NCI-H460 (cell line): ENCODE measurements at regions not wholly inside any gene's neighbourhood (a gene's known extent, or its start where the extent isn't known, plus 50 kb on each side); places are given as distances from the start of the nearest gene placed in this dataset.
"Not testable (repeated sequence)": the region's sequence is repeated elsewhere in the genome, so short reads cannot be mapped to it uniquely, and the experiment has no call there.

ENCODE experiments used
- DNase-seq: peaks from one replicate; pipeline ENCODE4 v3.0.0-alpha.2; 2016; ENCODE audit warnings: low read depth; ENCODE audit errors: extremely low read depth

DNA sequence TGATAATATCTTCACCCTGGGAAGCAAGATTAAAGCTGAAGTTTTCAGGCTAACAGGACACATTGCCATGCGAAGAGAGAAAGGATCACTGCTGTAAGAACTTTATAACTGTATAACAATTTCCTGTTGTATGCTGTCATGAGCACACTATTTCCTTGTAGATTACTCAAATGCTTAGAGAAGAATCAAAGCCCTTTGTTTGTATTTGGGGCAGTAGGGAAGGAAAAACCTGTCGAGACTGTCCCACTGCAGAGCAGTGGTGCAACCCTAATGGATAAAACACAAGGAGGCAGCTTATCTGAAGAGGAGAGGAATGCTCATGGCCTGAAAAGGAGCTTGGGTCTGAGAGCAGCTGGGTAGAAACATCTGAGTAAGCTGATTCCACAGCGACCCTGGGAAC lies 327.7 kb upstream of the NPSR1 start:
- DNase-seq = no peak

DNA sequence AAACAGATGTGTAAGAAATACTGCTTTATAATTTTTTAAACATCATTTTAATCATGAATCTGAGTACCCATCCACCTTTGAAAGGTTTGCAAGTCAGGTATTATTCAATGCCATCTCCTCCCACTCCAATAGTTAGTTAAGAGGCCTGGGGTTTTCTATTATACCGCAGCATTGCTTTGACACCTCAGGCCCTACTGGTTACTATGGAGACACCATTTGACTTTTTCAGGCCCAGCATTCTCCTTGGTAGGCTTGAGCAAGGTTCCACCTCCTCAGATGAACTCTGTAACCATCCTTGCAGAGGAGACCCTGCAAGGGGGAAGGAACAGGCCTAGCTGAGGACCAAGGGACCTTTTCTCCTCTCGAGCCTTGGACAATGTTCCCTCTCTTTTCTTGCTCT lies 326.9 kb upstream of the NPSR1 start:
- DNase-seq = no peak

GRCh38 chr7:34332006-34332405 lies 326.0 kb upstream of the NPSR1 start:
- DNase-seq = no peak

- no peak for DNase-seq
Measured at GRCh38 chr7:34333184-34333583, 324.8 kb upstream of the NPSR1 start.

- no peak for DNase-seq
Measured at GRCh38 chr7:34333925-34334324, 324.1 kb upstream of the NPSR1 start.

DNA sequence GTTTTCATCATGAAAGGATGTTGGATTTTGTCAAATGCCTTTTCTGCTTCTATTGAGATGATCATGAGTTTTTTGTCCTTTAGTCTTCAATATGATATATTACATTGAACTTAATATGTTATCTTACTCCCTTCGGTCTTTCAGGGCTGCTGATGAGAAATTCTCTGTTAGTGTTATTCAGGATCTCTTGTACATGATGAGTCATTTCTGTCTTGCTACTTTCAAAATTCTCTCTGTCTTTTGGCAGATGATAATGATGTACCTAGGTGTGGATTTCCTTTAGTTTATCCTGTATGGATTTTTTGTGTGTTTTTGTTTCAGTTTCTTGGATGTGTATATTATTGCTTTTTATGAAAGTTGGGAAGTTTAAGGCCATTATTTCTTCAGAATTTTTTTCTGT lies 320.9 kb upstream of the NPSR1 start:
- DNase-seq = no peak

DNA sequence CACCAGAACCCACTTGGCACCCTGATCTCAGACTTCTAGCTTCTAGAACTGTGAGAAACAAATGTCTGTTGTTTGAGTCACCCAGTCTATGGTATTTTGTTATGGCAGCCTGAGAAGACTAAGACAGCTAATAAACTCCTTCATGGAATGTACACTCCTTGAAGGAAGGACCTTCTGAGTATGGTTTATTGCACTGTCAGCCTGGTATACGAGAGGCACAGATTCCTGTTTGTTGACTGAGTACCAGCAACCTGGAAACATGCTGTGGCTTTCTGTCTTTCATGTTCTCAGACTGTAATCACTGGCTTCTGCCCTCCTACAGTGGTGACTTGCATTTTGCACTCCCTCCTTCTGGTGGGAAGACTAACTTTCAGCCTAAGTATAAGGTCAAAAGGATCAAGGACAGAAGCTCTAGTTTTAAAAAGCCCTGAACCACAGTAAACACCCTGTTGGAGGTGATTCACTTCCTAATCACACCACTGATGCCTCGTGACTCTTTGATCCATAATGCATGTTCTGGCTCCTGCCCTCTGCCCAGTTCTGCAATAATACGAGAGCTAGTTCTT lies 319.0 kb upstream of the NPSR1 start:
- no peak for DNase-seq

GRCh38 chr7:34341326-34341725 lies 316.7 kb upstream of the NPSR1 start:
- DNase-seq = no peak

DNA sequence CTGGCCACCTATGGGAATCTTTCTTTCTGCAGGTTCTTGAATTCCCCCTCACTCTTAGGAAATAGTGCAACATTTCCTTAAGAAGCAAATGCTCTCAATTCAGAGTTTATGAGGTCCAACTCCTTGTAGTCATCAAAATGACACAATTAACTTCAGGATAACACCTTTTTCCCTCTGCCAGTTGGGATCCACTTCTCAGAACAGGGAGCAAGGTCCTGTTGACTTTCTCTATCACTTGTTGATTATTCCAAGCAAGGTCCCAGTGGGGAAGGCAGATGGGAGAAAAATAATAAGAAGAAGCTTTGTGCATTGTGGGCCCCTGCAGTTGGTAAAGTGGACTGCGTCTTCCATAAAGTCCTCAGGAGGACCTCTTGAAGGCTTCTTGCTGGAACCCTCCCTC lies 315.6 kb upstream of the NPSR1 start:
- DNase-seq = no peak

DNA sequence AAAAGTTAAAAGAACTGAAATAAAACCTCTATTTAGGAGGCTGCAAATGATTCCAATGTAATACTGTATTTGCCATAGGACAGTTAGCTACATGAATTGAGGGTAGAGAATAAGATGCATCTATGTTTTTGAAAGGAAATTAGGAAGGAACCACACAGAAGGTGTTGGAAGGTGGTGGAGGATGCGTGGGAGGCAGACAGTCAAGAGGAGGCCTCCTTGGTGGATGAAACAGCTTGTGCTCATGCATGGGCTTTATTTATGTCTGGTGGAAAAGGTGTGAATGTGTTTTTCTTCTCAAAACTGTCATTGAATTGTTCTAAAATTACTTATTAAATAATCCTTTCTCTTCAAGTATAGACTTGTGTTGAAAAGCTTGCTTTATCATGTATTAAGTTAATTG lies 314.4 kb upstream of the NPSR1 start:
- no peak for DNase-seq

DNA sequence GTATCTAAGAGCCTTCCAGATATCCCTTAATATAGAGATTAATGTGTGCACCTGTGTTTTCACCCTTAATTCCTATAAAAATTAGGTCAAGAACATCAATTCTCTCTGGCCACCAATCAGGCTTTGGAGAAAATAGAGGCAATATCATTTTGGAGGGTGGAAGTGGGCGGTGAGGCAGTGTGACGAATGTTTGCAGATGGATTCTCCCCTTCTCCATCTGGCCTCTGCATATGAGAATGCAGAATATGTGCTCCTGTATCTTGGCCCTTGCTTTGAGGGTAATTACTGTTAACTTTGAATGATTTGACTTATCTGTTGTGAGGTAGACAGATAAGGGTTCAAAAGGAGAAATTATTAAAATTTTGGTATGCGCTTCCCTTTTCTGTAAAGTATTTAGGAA lies 304.0 kb upstream of the NPSR1 start:
- no peak for DNase-seq

DNA sequence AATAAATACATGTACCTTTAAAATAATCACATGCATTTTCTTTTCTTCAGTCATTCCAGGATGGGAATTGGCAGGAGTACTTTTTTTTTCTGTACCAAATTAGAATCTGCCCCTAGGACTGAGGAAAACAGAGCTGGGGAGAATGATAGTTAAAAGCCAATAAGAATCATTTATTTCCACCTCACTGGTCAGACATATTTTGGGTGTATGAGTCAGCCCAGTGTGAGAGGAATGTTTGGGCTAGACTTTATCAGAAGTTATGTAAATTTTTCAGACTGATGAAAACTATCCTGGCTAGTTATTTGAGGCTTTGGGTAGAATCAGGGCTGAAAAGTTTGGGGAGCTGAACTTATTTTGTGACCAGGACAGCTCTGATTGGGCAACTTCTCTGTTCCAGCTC lies 303.1 kb upstream of the NPSR1 start:
- DNase-seq = no peak

DNA sequence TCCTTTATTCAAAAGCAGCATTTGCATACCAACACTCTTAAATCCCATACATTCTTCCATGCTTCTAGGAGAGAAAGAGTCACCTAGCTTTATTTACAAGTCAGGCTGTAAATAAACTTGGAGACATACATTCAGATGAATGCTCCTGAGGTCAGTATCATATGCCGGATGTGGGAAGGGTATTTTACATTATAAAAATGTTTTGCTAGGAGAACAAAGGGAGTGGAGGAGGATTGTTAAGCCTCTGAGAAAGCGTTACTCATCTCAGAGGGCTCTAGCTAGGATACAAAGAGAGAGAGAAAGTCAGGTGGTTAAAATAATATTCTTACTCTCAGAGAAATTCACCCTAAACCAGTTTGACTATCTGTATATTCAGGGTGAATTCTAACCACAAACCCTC lies 300.9 kb upstream of the NPSR1 start:
- DNase-seq = no peak

DNA sequence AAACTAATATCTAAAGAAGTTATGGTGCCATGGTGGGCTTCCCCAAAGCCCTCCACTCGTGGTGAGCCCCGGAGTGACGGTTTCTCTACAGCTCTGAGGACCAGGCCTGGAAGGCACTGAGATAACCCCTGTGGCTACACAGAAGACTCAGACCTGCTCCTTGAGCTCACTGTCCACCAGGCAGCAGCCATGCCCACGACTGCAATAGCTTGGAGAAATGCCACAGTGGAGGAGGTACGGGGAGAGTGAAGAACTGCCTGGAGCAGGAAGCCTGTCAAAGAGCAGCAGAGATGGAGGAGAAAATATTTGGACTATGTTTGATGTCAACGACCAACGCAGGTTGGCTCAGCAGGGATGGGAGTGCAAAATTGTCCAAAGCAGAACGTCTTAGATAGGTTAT lies 300.1 kb upstream of the NPSR1 start:
- DNase-seq = no peak

DNA sequence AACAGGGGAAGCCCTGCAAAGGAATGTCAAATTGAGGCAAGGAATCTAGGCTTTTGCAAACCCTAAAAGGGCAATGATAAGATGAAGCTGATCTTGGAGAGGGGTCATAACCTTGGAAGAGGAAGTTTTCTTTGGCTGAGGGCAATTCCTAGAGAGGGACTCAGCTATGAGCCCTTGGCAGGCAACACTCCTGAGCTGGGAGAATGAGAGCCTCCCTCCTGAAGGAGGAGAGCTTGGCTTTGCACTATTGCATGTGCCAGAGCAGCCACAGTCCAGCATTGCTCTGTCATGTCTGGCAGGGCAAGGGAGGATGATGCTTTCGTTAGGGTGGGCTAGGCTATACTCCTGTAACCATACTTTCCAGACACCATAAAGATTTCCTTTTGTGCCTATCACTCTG lies 299.4 kb upstream of the NPSR1 start:
- DNase-seq = not testable (repeated sequence)

DNA sequence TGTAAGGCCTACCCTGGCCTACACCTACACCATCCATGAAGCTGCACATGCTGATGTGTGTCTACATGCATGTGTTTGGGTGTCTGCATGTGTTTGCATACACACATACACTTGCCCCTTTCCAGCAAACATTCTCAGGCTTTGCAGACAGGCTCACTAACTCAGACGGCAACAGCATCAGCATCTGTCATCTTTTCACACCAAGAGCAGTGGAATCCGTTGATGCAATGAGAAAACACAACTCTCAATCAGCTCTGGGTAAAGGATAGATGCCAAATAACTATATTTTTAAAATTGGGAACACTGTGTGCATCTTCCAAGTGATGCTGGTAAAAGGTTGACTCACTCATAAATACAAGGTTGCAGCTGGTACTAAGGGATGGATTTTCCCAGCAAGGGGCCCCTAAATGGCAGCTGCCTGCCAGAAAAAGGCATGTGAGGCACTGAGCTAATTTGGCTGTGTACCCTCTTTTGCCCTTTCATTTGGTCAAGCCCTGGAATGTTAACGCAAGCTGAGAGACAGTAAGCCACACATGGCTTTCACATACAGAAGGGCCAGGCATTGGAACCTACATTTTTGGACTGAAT lies 296.3 kb upstream of the NPSR1 start:
- DNase-seq = no peak

DNA sequence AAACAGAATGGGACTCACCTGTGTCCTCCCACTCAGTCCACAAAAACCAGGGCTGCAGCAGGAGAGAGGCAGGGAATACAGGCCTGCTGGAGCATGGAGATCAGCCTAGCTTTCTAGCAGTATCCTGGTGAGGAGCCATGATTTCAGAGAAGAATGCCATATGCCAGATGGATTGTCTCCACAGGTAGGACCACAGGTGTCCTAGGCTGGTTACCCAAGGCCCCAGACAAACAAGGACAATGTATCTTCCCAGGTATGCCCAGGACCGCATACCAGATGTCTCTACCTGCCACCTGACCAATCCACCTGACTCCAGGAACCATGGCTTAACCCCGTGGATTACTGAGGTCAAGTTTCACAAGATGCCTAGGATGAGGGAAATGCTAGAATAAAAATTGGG lies 295.4 kb upstream of the NPSR1 start:
- no peak for DNase-seq

- no peak for DNase-seq
Measured at GRCh38 chr7:34364130-34364529, 293.9 kb upstream of the NPSR1 start.

GRCh38 chr7:34365011-34365410 lies 293.0 kb upstream of the NPSR1 start:
- DNase-seq = no peak

DNA sequence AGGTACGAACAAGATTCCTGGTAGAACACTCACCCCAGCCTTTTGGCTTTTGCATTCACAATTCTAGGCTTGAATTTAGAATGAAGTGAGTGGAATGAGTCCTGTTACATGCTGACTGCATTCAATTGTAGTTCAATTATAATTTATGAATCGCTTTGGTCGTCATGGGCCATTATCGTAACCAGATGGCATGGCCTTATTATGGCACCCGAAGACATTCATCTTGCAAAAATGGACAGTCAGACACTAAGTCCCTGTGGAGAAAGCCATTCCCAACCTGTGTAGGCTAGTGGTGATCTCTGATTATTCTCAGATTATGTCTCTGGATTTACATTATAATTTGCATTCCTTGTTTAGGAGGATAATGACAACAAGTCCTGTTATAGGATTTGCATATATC lies 292.4 kb upstream of the NPSR1 start:
- no peak for DNase-seq

DNA sequence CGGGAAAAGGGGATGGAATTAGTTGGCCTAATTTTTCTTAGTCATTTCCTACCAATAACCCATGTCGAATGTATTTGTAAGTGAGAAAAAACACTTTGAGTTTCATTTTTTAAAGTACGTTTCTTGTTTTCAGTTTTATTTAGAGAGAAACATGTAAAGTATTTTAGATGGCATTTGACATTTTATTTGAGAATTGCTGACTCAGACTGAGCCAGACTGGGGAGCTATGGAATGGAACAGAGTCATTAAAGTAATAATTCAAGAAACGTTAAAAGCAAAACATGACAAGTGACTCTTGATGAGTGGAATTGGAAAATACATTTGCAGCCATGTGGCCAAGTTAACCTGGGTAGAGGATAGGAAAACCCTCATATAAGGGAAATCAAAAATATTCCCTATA lies 286.1 kb upstream of the NPSR1 start:
- DNase-seq = no peak

- no peak for DNase-seq
Measured at GRCh38 chr7:34373940-34374339, 284.1 kb upstream of the NPSR1 start.

DNA sequence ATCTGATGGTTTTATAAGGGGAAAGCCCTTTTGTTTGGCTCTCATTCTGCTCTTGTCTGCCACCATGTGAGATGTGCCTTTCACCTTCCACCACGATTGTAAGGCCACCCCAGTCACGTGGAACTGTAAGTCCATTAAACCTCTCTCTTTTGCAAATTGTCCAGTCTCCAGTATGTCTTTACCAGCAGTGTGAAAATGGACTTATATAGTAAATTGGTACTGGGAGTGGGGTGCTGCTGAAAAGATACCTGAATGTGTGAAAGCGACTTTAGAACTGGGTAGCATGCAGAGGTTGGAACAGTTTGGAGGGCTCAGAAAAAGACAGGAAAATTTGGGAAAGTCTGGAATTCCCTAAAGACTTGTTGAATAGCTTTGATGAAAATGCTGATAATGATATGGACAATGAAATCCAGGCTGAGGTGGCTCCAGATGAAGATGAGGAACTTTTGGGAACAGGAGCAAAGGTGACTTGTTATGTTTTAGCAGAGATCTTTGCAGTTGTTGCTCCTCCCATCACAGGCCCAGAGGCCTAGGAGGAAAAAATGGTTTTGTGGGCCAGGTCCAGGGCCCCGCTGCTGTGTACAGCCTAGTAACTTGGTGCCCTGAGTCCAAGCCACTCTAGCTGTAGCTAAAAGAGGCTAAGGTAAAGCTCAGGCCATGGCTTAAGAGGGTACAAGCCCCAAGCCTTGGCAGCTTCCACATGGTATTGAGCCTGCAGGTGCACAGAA lies 275.7 kb upstream of the NPSR1 start:
- DNase-seq = no peak
